ENCODE measurements at regions not wholly inside any gene's neighbourhood (a gene's known extent, or its start where the extent isn't known, plus 50 kb on each side); places are given as distances from the start of the nearest gene placed in this dataset.

DNA sequence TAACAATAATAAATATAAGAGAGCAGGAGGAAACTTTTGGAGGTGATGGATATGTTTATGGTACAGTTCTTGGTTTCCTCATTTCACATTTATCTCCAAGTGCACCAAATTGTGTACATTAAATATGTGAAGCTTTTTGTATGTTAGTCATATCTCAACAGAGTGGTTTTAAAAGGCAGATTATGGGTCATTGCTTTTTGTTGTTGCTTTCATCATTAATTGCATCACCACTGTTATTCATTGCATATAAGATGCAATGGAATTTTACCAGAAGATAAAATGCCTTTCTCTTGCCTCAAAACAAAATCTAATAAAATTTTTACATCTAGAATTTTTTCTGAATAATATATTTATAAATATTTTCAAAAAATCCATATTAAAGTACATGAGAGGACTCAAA lies 1198.9 kb upstream of the GBE1 start:
- DNase-seq (ENCODE audit: missing footprints), result no peak

DNA sequence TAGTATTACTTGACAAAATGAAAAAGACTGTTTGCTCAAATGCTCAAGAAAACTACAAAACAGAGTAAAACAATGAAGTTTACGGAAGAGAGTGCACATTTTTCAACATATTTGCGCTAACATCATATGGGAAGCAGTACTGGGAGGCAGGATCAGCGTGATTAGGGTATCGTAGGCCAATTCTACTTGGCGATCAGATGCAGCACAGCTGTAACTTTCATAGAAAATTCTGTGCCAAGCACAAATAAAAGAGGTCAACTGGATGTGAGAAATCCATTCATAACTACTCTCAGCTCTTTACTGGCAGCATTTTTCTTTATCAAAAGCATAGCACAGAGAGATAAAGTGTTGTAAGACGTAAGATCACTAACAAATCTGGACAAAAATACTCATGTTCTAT lies 1196.3 kb upstream of the GBE1 start:
- ATAC-seq (no peak), DNase-seq (ENCODE audit: missing footprints) (no peak)
- intact Hi-C loops (cut with DNase I), result no loop called here

More for the DNA sequence above, 1198.9 kb upstream of the GBE1 start:
- ATAC-seq, result no peak
- intact Hi-C loops (cut with DNase I), result no loop called here

DNA sequence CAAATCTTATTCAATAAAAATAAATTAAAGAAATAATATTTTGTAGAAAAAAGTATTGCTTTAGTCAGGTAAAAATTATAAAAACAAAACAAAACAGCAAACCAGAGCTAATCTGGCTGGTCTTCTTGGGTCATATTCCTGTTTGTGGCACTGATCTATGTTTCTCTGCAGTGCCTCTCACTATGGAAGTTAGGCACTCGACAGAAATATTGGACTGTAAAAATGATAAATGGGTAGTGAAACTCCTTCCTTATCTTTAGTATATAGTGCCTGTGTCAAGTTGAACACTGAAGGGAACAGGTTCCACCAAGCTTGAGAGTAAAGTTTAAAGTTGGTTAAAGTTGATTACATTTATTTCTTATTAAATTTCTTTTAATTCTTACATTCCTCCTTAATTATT lies 1195.6 kb upstream of the GBE1 start:
- ATAC-seq, result no peak
- intact Hi-C loops (cut with DNase I), result no loop called here
- no peak for DNase-seq (ENCODE audit: missing footprints)

DNA sequence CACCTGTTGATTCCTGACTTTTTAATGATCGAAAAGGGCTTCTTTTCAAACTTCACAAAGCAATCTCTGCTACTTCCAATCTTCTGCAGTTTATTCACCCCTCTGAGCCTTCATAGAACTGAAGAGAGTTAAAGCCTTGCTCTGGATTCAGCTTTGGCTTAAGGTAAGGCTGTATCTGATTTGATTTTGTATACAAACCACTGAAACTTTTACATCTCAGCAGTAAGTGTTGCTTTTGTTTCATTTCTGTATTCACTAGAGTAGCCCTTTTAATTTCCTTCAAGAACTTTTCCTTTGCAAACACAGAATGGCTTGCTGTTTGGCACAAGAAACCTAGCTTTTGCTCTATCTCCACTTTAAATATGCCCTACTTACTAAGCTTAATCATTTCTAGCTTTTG lies 1193.0 kb upstream of the GBE1 start:
- intact Hi-C loops (cut with DNase I), result no loop called here
- ATAC-seq (no peak), DNase-seq (ENCODE audit: missing footprints) (no peak)

DNA sequence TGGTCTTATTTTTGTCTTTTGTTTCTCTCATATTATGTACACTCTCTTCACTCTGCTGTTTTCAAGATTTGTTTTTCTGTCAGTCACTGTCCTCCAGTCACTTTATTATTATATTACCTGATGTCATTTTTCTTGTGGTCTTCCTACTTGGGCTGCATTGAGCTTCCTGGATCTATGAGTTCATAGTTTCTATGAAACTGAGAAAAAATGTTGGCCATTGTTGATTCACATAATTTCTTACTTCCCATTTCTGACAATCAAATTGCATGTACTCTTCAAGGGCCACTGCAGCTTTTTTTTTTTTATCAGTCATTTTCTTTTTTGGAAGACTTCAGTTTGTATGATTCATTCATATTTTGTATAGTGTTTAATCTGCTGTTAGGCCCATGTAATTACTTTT lies 1180.6 kb upstream of the GBE1 start:
- no peak for DNase-seq (ENCODE audit: missing footprints)
- no peak for ATAC-seq
- intact Hi-C loops (cut with DNase I), result no loop called here

DNA sequence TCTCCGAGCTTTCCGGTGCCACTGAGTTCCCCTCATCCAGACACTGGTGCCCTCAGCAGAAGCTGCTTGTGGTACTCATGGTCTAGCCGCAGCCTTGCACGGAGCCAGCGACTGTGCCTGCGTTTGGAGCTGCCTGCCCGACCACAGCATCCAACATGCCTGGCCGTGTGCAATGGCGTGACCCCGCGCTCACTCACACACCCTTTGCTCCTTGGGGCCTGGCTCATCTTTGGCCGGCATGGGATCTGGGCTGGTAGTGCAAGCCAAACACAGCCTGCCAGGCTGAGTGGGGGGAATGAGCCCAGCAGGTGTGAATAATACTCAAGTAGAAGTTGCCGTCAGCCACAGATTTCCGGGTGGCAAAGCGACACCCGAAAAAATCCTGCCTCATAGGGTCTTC lies 1178.7 kb upstream of the GBE1 start:
- ATAC-seq (no peak), DNase-seq (ENCODE audit: missing footprints) (no peak)
- intact Hi-C loops (cut with DNase I), result no loop called here

DNA sequence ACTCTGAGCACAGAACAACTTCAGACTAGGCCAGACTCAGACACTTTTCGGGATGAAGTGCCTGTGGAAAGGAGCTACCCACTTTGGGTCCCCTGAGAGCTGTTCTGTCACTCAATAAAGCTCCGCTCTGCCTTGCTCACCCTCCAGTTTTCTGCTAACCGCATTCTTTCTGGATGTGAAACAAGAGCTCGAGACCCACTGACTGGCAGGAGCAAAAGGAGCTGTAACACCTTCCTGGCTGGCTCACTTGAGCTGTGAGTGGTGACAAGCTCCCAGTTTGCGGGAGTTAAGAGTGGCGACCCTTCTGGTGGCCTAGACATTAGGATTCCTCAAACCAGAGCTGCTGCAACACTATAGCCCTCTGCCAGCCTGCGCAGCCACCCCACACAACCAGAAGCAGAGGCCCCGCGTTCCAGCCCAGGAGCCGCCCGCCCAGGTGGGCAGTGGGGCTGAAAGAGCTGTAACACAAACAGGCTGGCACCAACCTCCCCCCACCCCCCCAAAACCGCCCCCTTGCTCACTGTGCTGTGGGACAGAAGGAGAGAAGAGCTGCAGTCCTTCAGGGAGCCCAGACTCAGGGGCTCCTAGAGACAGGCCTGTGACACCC lies 1178.1 kb upstream of the GBE1 start:
- intact Hi-C loops (cut with DNase I), result no loop called here
- ATAC-seq (no peak), DNase-seq (ENCODE audit: missing footprints) (no peak)

DNA sequence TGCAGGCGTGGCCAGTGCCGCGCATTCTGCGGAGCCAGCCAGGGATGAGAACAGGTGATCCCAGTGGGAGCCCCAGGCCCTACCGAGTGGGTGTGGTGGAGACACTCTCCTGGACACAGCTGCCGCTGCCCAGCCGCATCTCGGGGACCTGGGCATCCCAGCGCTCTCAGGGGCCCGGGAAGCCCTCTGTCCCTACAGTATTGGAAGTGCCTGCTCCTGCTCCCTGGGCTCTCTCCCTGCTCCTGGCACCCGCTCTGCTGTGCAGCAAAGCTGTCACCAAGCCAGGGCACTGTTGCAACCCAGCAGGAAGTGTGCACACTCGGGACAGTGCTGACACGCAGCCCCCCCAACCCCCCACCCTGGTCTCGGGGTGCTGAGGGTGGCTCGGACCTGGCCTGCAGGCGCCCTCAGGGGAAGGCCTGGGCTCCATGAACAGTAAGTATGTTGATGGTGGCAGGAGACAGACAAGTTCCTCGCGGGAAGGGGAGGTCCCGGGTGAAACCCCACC lies 1177.4 kb upstream of the GBE1 start:
- ATAC-seq, result no peak
- intact Hi-C loops (cut with DNase I), result no loop called here
- no peak for DNase-seq (ENCODE audit: missing footprints)

DNA sequence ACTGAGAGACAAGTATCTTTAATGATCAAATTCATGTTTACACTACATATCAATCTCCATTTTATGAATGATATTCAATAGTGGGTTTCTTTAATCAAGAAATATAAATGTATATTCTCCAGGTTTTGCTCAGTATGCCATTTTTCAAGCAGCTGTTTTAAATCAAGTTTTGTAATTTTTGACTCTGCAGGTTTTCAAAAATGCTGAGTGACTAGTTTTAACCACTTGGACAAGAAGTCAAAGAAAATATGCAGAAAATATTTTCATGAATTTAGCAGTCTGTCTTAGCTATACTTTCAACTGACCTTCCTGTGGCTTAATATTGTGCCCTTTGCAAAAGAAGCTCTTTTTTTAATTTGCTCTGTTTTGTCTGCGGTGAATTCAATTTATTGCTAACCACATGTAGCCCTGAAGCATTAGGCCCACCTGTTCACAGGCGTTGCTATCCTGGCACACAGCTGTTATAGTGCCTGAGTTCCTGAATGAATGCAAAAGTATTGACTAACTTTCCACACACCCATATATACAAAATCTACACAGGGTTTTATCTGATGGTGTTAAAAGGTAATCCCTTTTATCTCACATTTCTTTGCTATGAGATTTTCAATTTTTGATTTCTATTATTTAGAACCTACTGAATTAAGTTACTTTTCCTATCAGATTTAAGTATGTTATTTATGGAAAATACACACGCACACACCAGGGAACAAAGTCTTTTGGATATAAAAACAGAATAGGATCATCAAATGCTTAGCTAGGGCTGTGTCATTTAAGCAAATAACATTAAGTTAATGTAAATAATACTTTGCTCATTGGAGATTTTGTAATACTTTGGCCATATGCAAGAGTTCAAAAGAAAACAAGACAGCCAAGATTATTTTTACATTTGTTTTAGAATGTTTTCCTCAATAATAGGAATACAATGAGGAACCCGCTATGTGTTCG lies 1166.1 kb upstream of the GBE1 start:
- ATAC-seq (no peak), DNase-seq (ENCODE audit: missing footprints) (no peak)
- intact Hi-C loops (cut with DNase I), result no loop called here

DNA sequence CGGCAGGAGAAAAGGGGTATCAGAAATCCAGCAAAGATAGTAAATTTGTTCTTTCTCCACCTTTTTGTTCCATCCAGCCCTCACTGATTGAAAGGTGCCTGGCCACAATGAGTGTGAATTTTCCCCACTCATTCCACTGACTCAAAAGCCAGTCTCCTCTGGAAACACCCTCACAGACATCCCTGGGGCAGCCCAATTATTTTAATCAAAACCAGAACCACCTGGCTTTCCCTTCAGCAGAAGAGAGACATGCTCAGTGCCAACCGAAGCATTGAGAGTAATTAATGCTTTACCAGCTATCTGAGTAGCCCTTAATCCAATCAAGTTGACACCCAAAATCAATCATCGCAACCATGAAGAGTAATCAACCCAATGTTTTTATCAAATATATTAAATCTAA lies 1129.6 kb upstream of the GBE1 start:
- no peak for ATAC-seq
- no peak for DNase-seq (ENCODE audit: missing footprints)
- intact Hi-C loops (cut with DNase I), result no loop called here

DNA sequence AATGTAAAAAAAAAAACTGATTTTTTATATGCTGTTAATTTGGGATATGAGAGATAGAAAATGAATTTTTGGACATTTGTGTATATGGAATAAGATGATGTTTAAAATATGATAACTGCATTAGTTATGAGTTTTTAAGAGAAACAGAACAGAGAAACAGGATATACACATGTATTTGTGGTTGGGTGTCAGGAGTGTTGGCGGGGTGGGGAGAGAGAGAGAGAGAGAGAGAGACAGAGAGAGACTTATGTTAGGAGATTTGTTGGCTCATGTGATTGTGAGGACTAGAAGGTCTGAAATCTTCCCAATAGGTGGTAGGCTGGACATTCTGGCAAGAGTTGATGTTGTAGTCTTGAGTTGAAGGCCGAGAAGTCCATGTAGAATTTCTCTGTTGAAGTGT lies 1121.6 kb upstream of the GBE1 start:
- DNase-seq (ENCODE audit: missing footprints) (no peak), ATAC-seq (no peak)
- intact Hi-C loops (cut with DNase I), result no loop called here

DNA sequence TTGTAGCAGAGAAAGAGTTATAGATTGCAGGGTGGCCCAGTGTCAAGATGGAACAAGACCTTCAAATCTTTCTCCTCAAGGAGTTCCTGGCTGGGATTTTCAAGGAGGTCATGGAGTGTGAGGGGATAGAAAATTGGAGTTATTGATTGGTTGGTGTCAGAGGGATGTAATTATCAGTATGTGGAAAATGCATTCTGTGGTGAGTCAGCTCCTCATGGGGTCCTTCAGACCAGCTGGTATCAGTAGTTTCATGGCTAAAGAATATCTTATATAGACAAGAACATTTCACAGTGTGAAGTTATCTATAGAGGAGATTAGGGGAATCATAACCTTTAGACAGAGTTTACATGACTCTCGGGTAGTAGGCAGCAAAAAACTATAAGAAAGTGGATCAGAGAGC lies 1114.0 kb upstream of the GBE1 start:
- ATAC-seq, result no peak
- no peak for DNase-seq (ENCODE audit: missing footprints)

DNA sequence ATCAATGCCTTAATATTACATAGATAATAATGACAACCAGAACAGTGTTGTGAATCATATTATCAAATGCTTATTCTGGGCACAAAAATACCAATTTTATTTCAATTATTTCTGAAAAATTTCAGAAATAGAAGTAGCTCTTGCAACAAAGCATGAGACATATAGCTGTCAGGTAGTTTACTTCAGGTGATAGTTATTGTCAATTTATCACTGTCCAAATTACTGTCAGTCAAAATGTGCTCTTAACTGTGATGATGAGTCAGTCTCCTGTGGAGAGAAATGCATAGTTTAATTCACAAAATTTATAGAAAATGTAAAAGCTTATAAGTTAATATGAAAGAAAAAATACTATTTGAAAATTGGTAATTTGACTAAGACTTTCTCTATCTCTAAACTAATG lies 1078.4 kb upstream of the GBE1 start:
- DNase-seq (ENCODE audit: missing footprints) (no peak), ATAC-seq (no peak)
- intact Hi-C loops (cut with DNase I), result no loop called here

More for the DNA sequence above, 1114.0 kb upstream of the GBE1 start:
- intact Hi-C loops (cut with DNase I), result no loop called here

DNA sequence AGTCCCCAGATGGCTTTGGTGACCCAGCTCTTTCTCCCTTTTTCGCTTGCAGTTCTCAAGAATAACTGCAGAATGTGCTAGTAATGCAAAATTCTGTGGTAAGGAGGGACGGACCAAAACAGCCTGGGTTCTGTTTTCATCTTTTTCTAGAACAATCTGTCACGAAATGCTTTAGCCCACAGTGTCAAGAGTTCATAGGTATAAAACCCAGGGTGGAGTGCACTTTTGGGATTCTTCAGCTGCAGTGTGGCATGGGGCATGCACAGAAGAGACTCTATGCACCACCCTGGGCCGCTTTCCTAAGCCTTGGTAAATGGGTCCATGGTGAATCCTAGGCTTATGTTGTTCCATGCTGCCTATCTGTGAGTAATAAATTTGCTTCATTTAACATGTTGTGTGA lies 1072.7 kb upstream of the GBE1 start:
- ATAC-seq (no peak), DNase-seq (ENCODE audit: missing footprints) (no peak)
- intact Hi-C loops (cut with DNase I), result no loop called here

DNA sequence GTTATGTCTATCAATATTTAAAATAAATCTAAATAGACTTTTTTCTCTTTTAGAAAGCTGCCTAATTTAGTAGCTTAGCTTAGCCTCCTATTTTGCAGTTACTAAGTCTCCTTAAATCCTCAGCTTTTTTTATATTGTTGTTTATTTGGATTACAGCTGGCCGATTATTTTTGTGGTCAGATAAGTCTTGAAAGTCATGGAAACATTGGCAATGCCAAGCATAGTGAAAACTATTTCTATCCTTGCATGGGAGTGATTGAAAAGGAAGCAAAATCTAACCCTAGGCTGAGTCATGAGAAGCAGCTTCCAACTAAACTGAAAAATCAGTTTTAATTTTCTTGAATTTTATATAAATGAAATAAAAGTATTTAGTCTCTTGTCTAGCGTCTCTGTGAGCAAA lies 1063.0 kb upstream of the GBE1 start:
- intact Hi-C loops (cut with DNase I), result no loop called here
- DNase-seq (ENCODE audit: missing footprints) (no peak), ATAC-seq (no peak)

DNA sequence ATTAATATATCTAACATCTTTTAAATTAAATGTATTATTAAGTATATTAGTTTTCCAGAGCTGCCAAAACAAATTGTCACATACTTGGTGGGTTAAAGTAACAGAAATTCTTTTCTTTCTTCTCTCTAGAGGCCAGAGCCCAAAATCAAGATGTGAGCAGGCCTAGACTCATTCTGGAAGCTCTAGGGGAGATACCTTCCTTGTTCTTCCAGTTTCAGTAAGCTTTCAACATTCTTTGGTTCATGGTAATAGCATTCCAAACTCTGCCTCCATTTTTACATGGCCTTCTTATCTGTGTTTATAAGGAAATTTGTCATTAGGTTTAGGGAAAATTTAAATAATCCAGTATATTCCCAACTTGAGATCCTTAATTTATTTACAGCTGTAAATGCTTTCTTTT lies 1054.6 kb upstream of the GBE1 start:
- ATAC-seq (no peak), DNase-seq (ENCODE audit: missing footprints) (no peak)
- intact Hi-C loops (cut with DNase I), result no loop called here

DNA sequence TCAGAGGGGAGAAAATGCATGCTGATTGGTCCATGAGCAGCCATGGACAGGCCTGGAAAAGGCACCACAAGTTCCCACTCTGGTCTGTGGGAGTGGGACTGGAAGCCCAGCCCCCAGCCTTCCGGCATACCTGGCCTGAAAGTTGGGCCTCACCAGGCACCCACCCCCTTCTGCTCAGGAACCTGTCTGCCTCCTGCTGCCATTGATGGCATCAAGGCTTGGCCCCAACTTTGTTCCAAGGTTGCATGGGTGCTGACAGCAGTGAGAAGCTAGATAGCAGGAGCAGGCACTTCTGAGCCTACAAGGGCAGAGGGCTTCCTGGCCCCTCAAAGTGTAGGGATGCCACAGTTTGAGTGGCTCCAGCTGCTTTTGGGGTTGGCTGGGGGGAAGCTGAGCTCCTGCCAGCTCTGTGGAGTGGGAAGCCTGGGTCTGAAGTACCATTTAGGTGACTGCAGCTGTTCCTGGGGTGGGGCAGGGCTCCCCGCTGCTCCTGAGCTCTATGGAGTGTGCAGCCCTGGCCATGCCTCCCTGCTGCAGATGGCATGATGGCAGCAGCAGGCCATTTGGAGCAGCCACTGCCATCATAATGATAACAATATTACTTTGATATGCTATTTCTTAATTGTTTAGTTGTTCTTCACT lies 1054.1 kb upstream of the GBE1 start:
- DNase-seq (ENCODE audit: missing footprints) (peak; percentile 33), ATAC-seq (no peak)
- intact Hi-C loops (cut with DNase I), result no loop called here

DNA sequence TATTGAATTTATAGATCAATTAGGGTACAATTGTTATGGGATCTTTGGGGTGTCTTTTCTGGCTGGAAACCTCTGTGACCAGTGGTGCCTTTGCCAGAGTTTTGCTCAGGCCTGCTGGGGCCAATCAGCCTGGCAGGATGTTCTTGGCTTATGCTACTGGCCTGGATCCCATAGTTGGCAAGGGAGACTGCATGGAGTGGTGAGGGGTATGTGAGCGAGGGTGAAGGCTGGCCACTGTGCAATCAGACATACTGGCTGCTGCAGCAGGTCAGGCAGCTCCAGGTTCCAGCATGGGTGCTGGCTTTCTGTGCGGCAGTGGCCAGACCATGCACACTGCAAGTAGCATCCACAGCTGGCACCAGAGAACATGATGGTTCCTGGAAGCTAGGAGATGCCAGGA lies 1053.2 kb upstream of the GBE1 start:
- intact Hi-C loops (cut with DNase I), result no loop called here
- ATAC-seq, result peak; percentile 95
- DNase-seq (ENCODE audit: missing footprints), result peak; percentile 39

DNA sequence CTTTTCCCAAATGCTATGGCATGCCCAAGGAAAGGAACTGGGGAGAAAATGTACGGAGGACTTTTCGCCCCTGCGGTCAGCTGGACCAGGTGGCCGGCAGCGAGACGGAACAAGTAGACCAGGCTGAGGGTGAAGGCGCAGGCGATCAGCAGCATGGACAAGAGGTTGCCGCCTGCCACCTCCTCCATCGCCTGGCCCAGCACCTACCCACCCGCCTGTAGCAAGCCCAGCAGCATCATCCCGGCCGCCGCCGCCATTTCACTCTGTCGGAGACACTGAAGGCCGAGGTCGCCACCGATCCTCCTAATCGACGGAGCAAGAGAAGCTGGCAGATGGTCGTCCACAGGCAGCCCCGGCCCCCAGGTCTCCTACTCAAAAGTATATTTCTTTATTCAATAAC lies 1046.3 kb upstream of the GBE1 start:
- intact Hi-C loops (cut with DNase I), result no loop called here
- DNase-seq (ENCODE audit: missing footprints) (peak; percentile 61), ATAC-seq (no peak)

DNA sequence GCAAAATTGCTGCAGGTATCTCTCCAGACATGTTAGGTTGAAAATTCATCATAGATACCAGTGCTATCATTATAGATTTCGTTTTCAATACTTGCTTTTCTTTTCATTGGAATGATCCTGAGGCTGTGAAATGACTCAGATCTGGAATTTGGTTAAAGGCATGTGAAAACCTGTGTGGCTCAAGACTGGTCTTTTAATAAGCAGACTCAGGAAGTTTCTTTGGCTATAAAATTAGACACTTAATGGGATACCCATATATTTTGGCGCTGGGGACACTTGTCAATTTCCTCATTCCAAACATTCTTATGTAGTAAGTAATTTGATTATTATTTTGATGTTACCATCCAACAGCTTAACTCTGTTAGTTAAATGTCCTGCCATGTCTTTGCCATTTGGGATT lies 1041.1 kb upstream of the GBE1 start:
- intact Hi-C loops (cut with DNase I), result no loop called here
- no peak for ATAC-seq
- no peak for DNase-seq (ENCODE audit: missing footprints)

Measured in Right ventricle myocardium inferior (tissue), 1 donor.